ENCODE measurements at regions not wholly inside any gene's neighbourhood (a gene's known extent, or its start where the extent isn't known, plus 50 kb on each side); places are given as distances from the start of the nearest gene placed in this dataset.

DNA sequence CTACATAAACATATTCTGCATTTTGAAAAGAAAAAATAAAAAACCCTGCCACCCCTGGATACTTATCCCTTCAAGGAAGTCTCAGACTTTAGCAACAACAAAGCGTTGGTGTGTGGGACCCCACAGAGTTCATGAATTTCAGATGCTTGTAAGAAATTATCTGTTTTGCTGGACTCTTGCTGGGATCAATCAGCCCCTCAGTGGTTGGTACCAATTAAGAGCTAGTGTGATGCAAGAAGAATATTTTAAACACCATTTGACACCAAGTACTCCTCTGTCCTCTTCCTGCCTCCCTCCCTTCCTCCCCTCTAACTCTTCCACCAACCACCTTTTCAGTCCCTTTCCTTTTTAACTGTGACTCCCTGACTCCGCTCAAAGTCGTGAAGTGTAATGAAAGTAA is 51.5 kb downstream of the SST start:
- Histone ChIP-seq H3K9ac (ENCODE audit: control insufficient read depth, extremely low read depth, insufficient read depth, low read length) (no peak overlapping the region), H3K4me2 (ENCODE audit: control insufficient read depth, extremely low read depth, insufficient read depth, low read depth, low read length) (no peak overlapping the region), H4K20me1 (ENCODE audit: control insufficient read depth, extremely low read depth, insufficient read depth, low read length) (no peaks in the 10 kb centered on the region), H3K36me3 (ENCODE audit: control insufficient read depth in 2 of 2, extremely low read depth in 1 of 2, insufficient read depth in 2 of 2, low read length in 2 of 2) (no peaks in the 10 kb centered on the region), H3K4me1 (ENCODE audit: control insufficient read depth, extremely low read depth, insufficient read depth, low read length) (no peaks in the 10 kb centered on the region), H2AFZ (ENCODE audit: control insufficient read depth, low read length) (no peak overlapping the region), H3K27ac (ENCODE audit: control insufficient read depth, insufficient read depth, low read length) (no peak overlapping the region), H3K9me1 (ENCODE audit: control insufficient read depth, extremely low read depth, insufficient read depth, low read length) (no peaks in the 10 kb centered on the region), H3K9me3 (ENCODE audit: control insufficient read depth, low read depth, low read length) (no peaks in the 10 kb centered on the region), H3K79me2 (ENCODE audit: control insufficient read depth, insufficient read depth, low read length) (no peaks in the 10 kb centered on the region), H3K4me3 (ENCODE audit: control insufficient read depth in 2 of 3, extremely low read depth in 1 of 3, insufficient read depth in 2 of 3, low read depth in 1 of 3, low read length in 3 of 3) (no peak overlapping the region), H3K27me3 (ENCODE audit: control insufficient read depth, extremely low read depth, insufficient read depth, low read length) (no peaks in the 10 kb centered on the region)
- TF ChIP-seq CTCF (optimal IDR thresholded peaks at IDR 0.05 in 1 of 3, IDR thresholded peaks at IDR 0.05 in 1 of 3, conservative IDR thresholded peaks at IDR 0.05 in 1 of 3; ENCODE audit: extremely low read depth in 1 of 3, insufficient read depth in 2 of 3, low read length in 3 of 3) (no peak), EZH2 (IDR thresholded peaks at IDR 0.05; ENCODE audit: low read length) (no peak)
- dilution Hi-C loops (cut with MboI; ENCODE audit: extremely low pct_ligation_motif_present, low sequenced_read_pairs) = no loop called here
- FAIRE-seq = no peak
- DNase-seq (ENCODE audit: low read depth, low spot score) = no peak

DNA sequence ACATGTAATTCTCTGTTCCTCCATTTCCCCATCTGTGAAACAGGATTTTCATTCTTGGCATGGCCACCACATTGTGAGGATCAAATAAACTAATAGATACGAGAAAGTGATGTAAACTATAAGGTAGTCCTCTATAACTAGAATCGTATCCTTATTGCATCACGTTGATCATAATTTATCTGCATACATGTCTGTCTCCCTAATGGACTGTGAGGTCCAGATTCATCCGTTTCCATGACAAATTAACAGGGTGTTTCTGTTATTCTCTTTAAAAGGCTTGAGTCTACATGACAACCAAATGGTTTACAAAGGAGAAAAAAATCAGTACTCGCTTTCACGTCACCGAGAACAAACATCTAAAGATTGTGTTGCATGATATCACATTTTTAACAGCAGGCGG is 53.0 kb downstream of the SST start:
- no peak overlapping the region for H2AFZ ChIP-seq (ENCODE audit: control insufficient read depth, low read length)
- no peak for DNase-seq (ENCODE audit: low read depth, low spot score)
- H3K27ac ChIP-seq (ENCODE audit: control insufficient read depth, insufficient read depth, low read length) = no peak overlapping the region
- H3K27me3 ChIP-seq (ENCODE audit: control insufficient read depth, extremely low read depth, insufficient read depth, low read length) = no peaks in the 10 kb centered on the region
- H3K4me3 ChIP-seq (ENCODE audit: control insufficient read depth in 2 of 3, extremely low read depth in 1 of 3, insufficient read depth in 2 of 3, low read depth in 1 of 3, low read length in 3 of 3) = no peak overlapping the region
- H3K9me3 ChIP-seq (ENCODE audit: control insufficient read depth, low read depth, low read length) = no peaks in the 10 kb centered on the region
- TF ChIP-seq CTCF (optimal IDR thresholded peaks at IDR 0.05 in 1 of 3, IDR thresholded peaks at IDR 0.05 in 1 of 3, conservative IDR thresholded peaks at IDR 0.05 in 1 of 3; ENCODE audit: extremely low read depth in 1 of 3, insufficient read depth in 2 of 3, low read length in 3 of 3) (no peak), EZH2 (IDR thresholded peaks at IDR 0.05; ENCODE audit: low read length) (no peak)
- H4K20me1 ChIP-seq (ENCODE audit: control insufficient read depth, extremely low read depth, insufficient read depth, low read length) = no peaks in the 10 kb centered on the region
- H3K79me2 ChIP-seq (ENCODE audit: control insufficient read depth, insufficient read depth, low read length) = no peaks in the 10 kb centered on the region
- no peaks in the 10 kb centered on the region for H3K36me3 ChIP-seq (ENCODE audit: control insufficient read depth in 2 of 2, extremely low read depth in 1 of 2, insufficient read depth in 2 of 2, low read length in 2 of 2)
- dilution Hi-C loops (cut with MboI; ENCODE audit: extremely low pct_ligation_motif_present, low sequenced_read_pairs) = no loop called here
- no peaks in the 10 kb centered on the region for H3K9me1 ChIP-seq (ENCODE audit: control insufficient read depth, extremely low read depth, insufficient read depth, low read length)
- no peaks in the 10 kb centered on the region for H3K4me1 ChIP-seq (ENCODE audit: control insufficient read depth, extremely low read depth, insufficient read depth, low read length)
- no peak overlapping the region for H3K9ac ChIP-seq (ENCODE audit: control insufficient read depth, extremely low read depth, insufficient read depth, low read length)
- H3K4me2 ChIP-seq (ENCODE audit: control insufficient read depth, extremely low read depth, insufficient read depth, low read depth, low read length) = no peak overlapping the region
- FAIRE-seq = no peak

Measured in keratinocyte (primary cell).